ENCODE measurements at regions not wholly inside any gene's neighbourhood (a gene's known extent, or its start where the extent isn't known, plus 50 kb on each side); places are given as distances from the start of the nearest gene placed in this dataset.
"Not testable (repeated sequence)": the region's sequence is repeated elsewhere in the genome, so short reads cannot be mapped to it uniquely, and the experiment has no call there.

- H3K9me3 ChIP-seq (ENCODE audit: low read depth) = no peaks in the 10 kb centered on the region
Measured at GRCh38 chr14:101323111-101323510, 238.2 kb upstream of the DIO3 start.

GRCh38 chr14:101323614-101324235 is 237.6 kb upstream of the DIO3 start:
- H2AFZ ChIP-seq; in situ Hi-C loops (cut with MboI); DNase-seq; H3K79me2 ChIP-seq (ENCODE audit: insufficient read depth); H3K9ac ChIP-seq; H3K9me3 ChIP-seq (ENCODE audit: low read depth); H3K4me2 ChIP-seq (ENCODE audit: unreplicated experiment); H4K20me1 ChIP-seq (ENCODE audit: insufficient read depth); H3K27me3 ChIP-seq (replicated peaks; ENCODE audit: insufficient read depth); H3K4me1 ChIP-seq (ENCODE audit: insufficient read depth); H3K27ac ChIP-seq; H3K4me3 ChIP-seq; H3F3A ChIP-seq (ENCODE audit: insufficient read depth); H3K9me2 ChIP-seq (ENCODE audit: insufficient read depth); H3K36me3 ChIP-seq (ENCODE audit: low read depth): not testable (repeated sequence)
- WGBS, 2 experiments (ENCODE audit: low coverage in 1 of 2, low lambda C conversion rate in 2 of 2, missing lambda C conversion rate in 2 of 2) = 48 to 59% methylated on average over 7 of the region's 7 CpGs

More at GRCh38 chr14:101323111-101323510, 238.2 kb upstream of the DIO3 start:
- Histone ChIP-seq H3K4me2 (ENCODE audit: unreplicated experiment) (no peak overlapping the region), H3K4me1 (ENCODE audit: insufficient read depth) (no peaks in the 10 kb centered on the region), H3K27ac (no peak overlapping the region), H4K20me1 (ENCODE audit: insufficient read depth) (no peaks in the 10 kb centered on the region), H3K36me3 (ENCODE audit: low read depth) (no peaks in the 10 kb centered on the region), H3K4me3 (no peak overlapping the region), H2AFZ (no peak overlapping the region), H3K9me2 (ENCODE audit: insufficient read depth) (no peaks in the 10 kb centered on the region), H3K27me3 (replicated peaks; ENCODE audit: insufficient read depth) (0 out of 2 replicates have a peak, but pooled peaks cover 5% of the 10 kb centered on the region), H3K9ac (no peak overlapping the region), H3F3A (ENCODE audit: insufficient read depth) (no peaks in the 10 kb centered on the region), H3K79me2 (ENCODE audit: insufficient read depth) (no peaks in the 10 kb centered on the region)
- DNase-seq = no peak
- in situ Hi-C loops (cut with MboI) = no loop called here
- TF ChIP-seq EZH2phosphoT487 (IDR thresholded peaks at IDR 0.05; ENCODE audit: insufficient read depth, low read depth) = no peak
- TF ChIP-seq EZH2 (IDR thresholded peaks at IDR 0.05; ENCODE audit: insufficient read depth, poor library complexity, severe bottlenecking) = no peak
- WGBS, 2 experiments (ENCODE audit: low coverage in 1 of 2, low lambda C conversion rate in 2 of 2, missing lambda C conversion rate in 2 of 2) = 61 to 63% methylated on average over 4 of the region's 4 CpGs

GRCh38 chr14:101325319-101325718 is 236.0 kb upstream of the DIO3 start:
- Histone ChIP-seq H3K36me3 (ENCODE audit: low read depth) (no peaks in the 10 kb centered on the region), H2AFZ (no peak overlapping the region), H3K27me3 (replicated peaks; ENCODE audit: insufficient read depth) (peaks cover 4% of the 10 kb centered on the region; the same call in 1 of the 2 replicates), H3K9ac (no peak overlapping the region), H3K9me3 (ENCODE audit: low read depth) (no peaks in the 10 kb centered on the region), H3K4me3 (no peak overlapping the region), H3K27ac (no peak overlapping the region), H3K79me2 (ENCODE audit: insufficient read depth) (no peaks in the 10 kb centered on the region), H3K9me2 (ENCODE audit: insufficient read depth) (no peaks in the 10 kb centered on the region), H4K20me1 (ENCODE audit: insufficient read depth) (no peaks in the 10 kb centered on the region), H3F3A (ENCODE audit: insufficient read depth) (no peaks in the 10 kb centered on the region), H3K4me1 (ENCODE audit: insufficient read depth) (no peaks in the 10 kb centered on the region), H3K4me2 (ENCODE audit: unreplicated experiment) (no peak overlapping the region)
- 71 to 72% methylated on average over 4 of the region's 4 CpGs for WGBS, 2 experiments (ENCODE audit: low coverage in 1 of 2, low lambda C conversion rate in 2 of 2, missing lambda C conversion rate in 2 of 2)
- no peak for TF ChIP-seq EZH2phosphoT487 (IDR thresholded peaks at IDR 0.05; ENCODE audit: insufficient read depth, low read depth)
- no peak for TF ChIP-seq EZH2 (IDR thresholded peaks at IDR 0.05; ENCODE audit: insufficient read depth, poor library complexity, severe bottlenecking)
- in situ Hi-C loops (cut with MboI) = no loop called here
- DNase-seq = no peak

GRCh38 chr14:101328412-101329028 is 232.8 kb upstream of the DIO3 start:
- 45 to 50% methylated on average over 10 of the region's 10 CpGs for WGBS, 2 experiments (ENCODE audit: low coverage in 1 of 2, low lambda C conversion rate in 2 of 2, missing lambda C conversion rate in 2 of 2)
- H3K9ac ChIP-seq = no peak overlapping the region
- no peak overlapping the region for H2AFZ ChIP-seq
- H3K4me3 ChIP-seq = no peak overlapping the region
- H3K9me2 ChIP-seq (ENCODE audit: insufficient read depth) = no peaks in the 10 kb centered on the region
- no peaks in the 10 kb centered on the region for H3K36me3 ChIP-seq (ENCODE audit: low read depth)
- no peak for DNase-seq
- no peaks in the 10 kb centered on the region for H4K20me1 ChIP-seq (ENCODE audit: insufficient read depth)
- no peak overlapping the region for H3K4me2 ChIP-seq (ENCODE audit: unreplicated experiment)
- no peak for TF ChIP-seq EZH2 (IDR thresholded peaks at IDR 0.05; ENCODE audit: insufficient read depth, poor library complexity, severe bottlenecking)
- TF ChIP-seq EZH2phosphoT487 (IDR thresholded peaks at IDR 0.05; ENCODE audit: insufficient read depth, low read depth) = no peak
- no peaks in the 10 kb centered on the region for H3K4me1 ChIP-seq (ENCODE audit: insufficient read depth)
- in situ Hi-C loops (cut with MboI) = no loop called here
- H3K9me3 ChIP-seq (ENCODE audit: low read depth) = no peaks in the 10 kb centered on the region
- peaks cover 4% of the 10 kb centered on the region; the same call in 1 of the 2 replicates for H3K27me3 ChIP-seq (replicated peaks; ENCODE audit: insufficient read depth)
- H3F3A ChIP-seq (ENCODE audit: insufficient read depth) = no peaks in the 10 kb centered on the region
- no peak overlapping the region for H3K27ac ChIP-seq
- no peaks in the 10 kb centered on the region for H3K79me2 ChIP-seq (ENCODE audit: insufficient read depth)
